ENCODE measurements at regions not wholly inside any gene's neighbourhood (a gene's known extent, or its start where the extent isn't known, plus 50 kb on each side); places are given as distances from the start of the nearest gene placed in this dataset.

DNA sequence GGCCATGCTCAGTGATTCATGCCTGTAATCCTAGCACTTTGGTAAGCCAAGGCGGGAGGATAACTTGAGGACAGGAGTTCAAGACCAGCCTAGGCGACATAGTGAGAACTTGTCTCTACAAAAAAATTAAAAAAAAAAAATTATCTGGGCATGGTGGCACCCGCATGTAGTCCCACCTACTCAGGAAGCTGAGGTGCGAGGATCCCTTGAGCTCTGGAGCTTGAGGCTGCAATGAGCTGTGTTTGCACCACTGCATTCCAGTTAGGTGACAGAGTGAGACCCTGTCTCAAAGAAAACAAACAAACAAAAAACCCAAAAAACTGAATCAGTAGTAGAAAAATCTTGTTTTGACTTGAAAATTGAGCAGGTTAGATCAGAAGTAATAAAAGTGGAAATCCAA is 67.1 kb upstream of the IPO9 start:
- TF ChIP-seq, protein P1, sequence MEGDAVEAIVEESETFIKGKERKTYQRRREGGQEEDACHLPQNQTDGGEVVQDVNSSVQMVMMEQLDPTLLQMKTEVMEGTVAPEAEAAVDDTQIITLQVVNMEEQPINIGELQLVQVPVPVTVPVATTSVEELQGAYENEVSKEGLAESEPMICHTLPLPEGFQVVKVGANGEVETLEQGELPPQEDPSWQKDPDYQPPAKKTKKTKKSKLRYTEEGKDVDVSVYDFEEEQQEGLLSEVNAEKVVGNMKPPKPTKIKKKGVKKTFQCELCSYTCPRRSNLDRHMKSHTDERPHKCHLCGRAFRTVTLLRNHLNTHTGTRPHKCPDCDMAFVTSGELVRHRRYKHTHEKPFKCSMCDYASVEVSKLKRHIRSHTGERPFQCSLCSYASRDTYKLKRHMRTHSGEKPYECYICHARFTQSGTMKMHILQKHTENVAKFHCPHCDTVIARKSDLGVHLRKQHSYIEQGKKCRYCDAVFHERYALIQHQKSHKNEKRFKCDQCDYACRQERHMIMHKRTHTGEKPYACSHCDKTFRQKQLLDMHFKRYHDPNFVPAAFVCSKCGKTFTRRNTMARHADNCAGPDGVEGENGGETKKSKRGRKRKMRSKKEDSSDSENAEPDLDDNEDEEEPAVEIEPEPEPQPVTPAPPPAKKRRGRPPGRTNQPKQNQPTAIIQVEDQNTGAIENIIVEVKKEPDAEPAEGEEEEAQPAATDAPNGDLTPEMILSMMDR (IDR thresholded peaks at IDR 0.05): no peak
- no peak for TF ChIP-seq EZH2 (IDR thresholded peaks at IDR 0.05; ENCODE audit: borderline replicate concordance, insufficient read depth, low read depth, low read length, poor library complexity, severe bottlenecking)

Data from B cell (primary cell).